ENCODE measurements at regions not wholly inside any gene's neighbourhood (a gene's known extent, or its start where the extent isn't known, plus 50 kb on each side); places are given as distances from the start of the nearest gene placed in this dataset.

- Mint-ChIP-seq H3K9me3 (no peaks in the 10 kb centered on the region), H3K27me3 (ENCODE audit: low read depth) (no peaks in the 10 kb centered on the region), H3K4me1 (peaks cover 3 to 6% of the 10 kb centered on the region in 2 experiments; a peak in 2 of 4 replicates), H3K36me3 (ENCODE audit: insufficient read depth in 1 of 3, low read depth in 3 of 3) (no peaks in the 10 kb centered on the region), H3K4me3 (no peak overlapping the region), H3K27ac (no peak overlapping the region; a peak in 1 of 7 replicates)
- Histone ChIP-seq H2BK15ac (ENCODE audit: low read depth, low read length) (no peak overlapping the region), H4K91ac (ENCODE audit: insufficient read length, low read depth, low read length) (no peak overlapping the region), H3K9ac (ENCODE audit: extremely low read depth, insufficient read length, low read length) (no peak overlapping the region), H4K5ac (ENCODE audit: insufficient read length, low read depth, low read length) (no peak overlapping the region), H4K8ac (replicated peaks; ENCODE audit: insufficient read length, low read depth, low read length) (no peak overlapping the region), H3K4me1 (ENCODE audit: insufficient read depth, low read length) (no peaks in the 10 kb centered on the region), H3K56ac (ENCODE audit: insufficient read length, low read depth, low read length) (no peak overlapping the region), H3K23ac (ENCODE audit: insufficient read length, low read depth, low read length) (no peak overlapping the region), H2AFZ (ENCODE audit: low read length) (no peak overlapping the region), H2AK5ac (ENCODE audit: insufficient read length, low read length) (no peak overlapping the region), H2BK12ac (ENCODE audit: insufficient read length, low read depth, low read length) (no peak overlapping the region), H3K79me1 (ENCODE audit: insufficient read depth, low read depth, low read length, poor library complexity, severe bottlenecking) (no peaks in the 10 kb centered on the region), H3T11ph (ENCODE audit: low read length) (no peak overlapping the region), H2BK120ac (ENCODE audit: low read depth, low read length, poor library complexity, severe bottlenecking) (no peak overlapping the region), H2BK5ac (ENCODE audit: insufficient read length, low read length) (no peak overlapping the region), H3K27ac (ENCODE audit: insufficient read length, low read depth, low read length) (no peak overlapping the region), H2BK20ac (ENCODE audit: low read depth, low read length, poor library complexity, severe bottlenecking) (no peak overlapping the region), H3K27me3 (ENCODE audit: insufficient read depth, low read length) (no peaks in the 10 kb centered on the region), H3K9me3 (ENCODE audit: control insufficient read depth, low read depth, low read length) (no peaks in the 10 kb centered on the region), H3K14ac (ENCODE audit: insufficient read depth, low read length) (no peak overlapping the region), H3K18ac (ENCODE audit: insufficient read length, low read depth, low read length) (no peak overlapping the region), H4K20me1 (ENCODE audit: control insufficient read depth, insufficient read depth, insufficient read length) (no peaks in the 10 kb centered on the region), H3K4me2 (ENCODE audit: insufficient read depth, insufficient read length, low read length) (no peak overlapping the region), H3K4ac (ENCODE audit: low read depth, low read length) (no peak overlapping the region), H3K79me2 (ENCODE audit: insufficient read depth, low read length) (no peaks in the 10 kb centered on the region), H3K23me2 (ENCODE audit: insufficient read length, low read depth, low read length, poor library complexity, severe bottlenecking) (no peaks in the 10 kb centered on the region)
- DNase-seq, result no peak
- no CpG with 5 or more reads among the region's 4 CpGs for WGBS (ENCODE audit: extremely low coverage, insufficient read length, low lambda C conversion rate)
- TF ChIP-seq CTCF (conservative IDR thresholded peaks at IDR 0.05), result no peak
Measured at GRCh38 chr5:67612961-67613360, 416.4 kb upstream of the CD180 start.
